HG02943 (cell line): ENCODE measurements at regions not wholly inside any gene's neighbourhood (a gene's known extent, or its start where the extent isn't known, plus 50 kb on each side); places are given as distances from the start of the nearest gene placed in this dataset.

Experiments used
- ATAC-seq: cut with Tn5 transposase; IDR thresholded peaks from one replicate; pipeline ENCODE4 v1.9.1; 2021; ENCODE audit warnings: mild to moderate bottlenecking, low read depth, moderate library complexity; ENCODE audit not compliant: unreplicated experiment

DNA sequence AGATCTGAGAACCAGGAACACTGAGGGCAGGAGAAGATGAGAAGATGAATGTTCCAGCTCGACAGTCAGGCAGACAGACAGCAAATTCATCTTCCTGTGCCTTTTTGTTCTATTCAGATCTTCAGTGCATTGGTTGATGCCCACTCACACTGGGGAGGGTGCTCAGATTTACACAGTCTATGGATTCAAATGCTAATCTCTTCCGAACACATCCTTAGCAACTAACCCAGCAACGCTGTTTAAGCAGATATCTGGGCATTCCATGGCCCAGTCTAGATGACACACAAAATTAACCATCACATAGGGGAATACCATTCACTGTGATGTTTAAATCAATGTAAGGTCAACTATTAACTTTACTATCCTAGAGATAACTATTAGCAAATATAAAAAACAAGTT is 571.9 kb downstream of the NYAP2 start:
- ATAC-seq = no peak

DNA sequence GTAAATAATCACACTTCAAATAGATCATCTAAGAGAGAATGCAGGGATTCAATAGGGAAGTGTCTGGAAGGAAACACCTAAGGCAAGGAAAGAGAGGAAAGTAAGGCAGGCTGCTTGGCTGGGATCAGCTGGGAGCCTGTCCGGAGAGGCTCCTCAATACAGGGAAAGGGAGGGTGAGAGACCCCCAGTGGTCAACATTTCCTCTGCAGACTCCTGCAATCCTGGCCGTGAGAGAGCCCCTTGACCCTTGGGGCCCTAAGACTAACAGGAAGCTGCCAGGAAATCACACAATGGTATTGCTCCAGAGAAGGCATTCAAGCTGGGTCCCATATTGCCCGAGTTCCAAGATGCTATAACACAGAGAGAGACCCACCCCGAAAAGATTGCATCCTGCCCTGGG is 549.4 kb downstream of the NYAP2 start:
- ATAC-seq = no peak

DNA sequence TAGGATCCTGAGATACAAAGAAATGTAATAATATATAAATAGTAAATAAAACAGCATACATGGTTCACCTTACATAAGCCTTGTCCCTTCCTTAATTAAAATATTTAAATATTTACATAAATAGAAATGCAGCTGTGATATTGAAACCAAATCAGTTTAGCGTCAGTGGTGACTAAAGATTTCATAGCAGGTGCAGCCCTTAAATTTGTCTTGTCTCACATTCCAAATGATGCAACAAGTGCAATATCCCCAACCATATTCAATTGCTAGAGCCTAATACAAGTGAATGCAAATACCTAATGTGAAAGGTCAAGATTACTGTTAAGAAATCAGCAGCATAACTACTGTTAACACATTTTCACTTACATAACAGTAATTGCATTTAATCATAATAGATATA is 539.5 kb downstream of the NYAP2 start:
- ATAC-seq = no peak

DNA sequence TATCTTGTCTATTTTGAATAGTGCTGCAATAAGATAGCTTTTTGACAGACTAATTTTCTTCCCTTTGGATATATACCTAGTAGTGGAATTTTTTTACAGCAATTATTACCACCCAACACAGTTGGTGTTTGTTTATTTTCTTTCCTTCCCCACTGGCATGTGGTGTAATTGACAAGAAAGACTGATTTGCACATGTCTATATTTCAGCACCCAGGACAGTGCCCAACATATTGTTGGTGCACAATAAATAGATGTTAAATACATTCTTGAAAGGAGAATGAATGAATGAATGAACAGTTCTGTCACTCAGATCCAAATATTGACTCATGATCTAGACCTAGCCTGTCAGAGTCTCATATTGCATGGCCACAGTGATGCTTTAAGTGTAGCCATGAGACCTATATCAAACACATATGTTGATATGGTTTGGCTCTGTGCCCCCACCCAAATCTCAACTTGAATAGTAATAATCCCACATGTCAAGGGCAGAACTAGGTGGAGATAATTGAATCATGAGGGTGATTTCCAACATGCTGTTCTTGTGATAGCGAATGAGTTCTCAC is 538.2 kb downstream of the NYAP2 start:
- ATAC-seq = no peak

DNA sequence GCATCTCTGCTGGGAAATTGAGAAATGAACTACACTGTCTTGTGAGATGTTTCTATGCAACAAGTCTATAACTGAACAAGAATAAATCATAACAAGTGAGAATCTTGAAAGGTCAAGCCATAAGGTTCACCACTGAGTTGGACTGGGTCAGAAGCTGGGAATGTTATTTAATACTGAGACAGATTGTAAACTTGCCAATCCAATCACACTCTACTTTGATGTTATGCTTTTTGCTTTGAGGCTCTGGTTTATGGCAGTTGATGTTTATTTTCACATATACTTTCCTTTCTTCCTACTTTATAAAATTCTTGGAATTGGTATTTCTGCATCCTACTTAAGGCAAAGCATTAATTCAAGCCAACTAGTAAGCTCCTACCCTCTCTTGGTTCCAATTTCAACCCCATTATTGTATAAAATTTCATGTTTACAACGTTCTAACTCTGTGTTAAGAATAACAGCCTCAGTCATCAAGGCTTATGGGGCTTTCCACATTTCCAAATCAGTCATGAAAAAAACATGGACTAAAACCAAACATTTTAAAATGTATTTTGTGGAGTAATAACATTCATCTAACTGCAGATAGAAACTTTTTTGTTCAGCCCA is 533.4 kb downstream of the NYAP2 start:
- no peak for ATAC-seq

DNA sequence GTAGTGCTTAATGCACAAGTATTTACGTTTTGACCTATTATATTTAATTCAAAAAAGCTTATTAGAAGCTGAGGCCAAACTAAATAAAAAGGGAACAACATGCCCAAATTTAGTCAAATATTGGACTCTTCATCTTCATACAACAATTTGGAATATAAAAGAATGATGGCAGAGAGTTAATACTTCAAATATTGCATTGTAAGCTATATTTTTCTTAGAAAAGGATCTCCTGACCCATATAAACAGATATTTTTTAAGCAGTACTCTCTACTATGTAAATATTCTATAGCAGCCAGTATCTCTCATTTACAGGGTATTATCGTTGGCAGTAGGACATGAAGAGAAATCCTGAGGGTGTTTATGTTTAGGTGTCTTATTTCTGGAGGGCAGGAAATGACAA is 531.2 kb downstream of the NYAP2 start:
- no peak for ATAC-seq

DNA sequence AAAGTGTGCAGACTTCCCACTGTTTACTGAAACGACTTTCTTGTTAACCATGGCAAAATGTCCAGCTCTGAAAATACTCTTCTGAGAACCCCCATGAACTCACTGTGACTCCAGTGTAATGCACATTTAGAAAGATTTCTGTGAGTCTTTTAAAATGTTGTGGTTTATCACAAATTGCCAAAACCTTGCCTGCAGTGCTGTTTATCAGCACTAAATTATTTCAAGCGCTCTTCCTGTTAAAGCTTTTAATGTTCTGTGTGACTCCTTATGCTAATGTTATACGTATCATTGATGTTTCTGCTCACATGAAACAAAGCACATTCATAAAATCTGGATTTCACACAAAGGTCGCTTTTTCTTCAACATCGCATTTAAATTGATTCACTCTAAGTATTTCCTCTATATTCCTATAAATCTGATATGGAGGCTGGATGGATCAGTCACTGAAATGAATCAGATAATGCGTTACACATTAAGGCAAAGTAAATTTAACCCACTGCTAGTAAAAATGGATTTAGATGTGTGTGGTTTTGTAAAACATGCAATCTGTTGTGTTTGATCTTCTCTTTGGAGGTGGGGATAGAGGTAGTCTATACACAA is 521.2 kb downstream of the NYAP2 start:
- ATAC-seq = no peak

DNA sequence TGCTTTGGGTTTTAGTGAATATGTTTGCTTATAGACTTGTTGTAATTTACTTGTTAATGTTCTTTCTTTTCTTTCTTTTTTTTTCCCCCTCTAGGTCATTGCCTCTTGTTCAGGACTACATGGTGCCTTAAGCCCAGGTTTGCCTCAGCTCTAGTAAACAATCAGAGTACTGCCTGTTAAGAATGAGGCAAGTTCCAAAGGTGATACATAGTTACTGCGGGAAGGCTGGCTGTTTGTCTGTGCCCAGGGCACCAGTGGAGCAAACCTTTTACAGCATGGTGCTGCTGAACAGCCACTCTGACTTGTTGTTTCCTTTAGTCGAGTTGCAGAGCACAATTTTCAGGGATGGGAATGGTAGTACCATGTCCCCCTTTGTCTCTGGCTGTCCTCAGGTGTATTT is 517.2 kb downstream of the NYAP2 start:
- no peak for ATAC-seq

DNA sequence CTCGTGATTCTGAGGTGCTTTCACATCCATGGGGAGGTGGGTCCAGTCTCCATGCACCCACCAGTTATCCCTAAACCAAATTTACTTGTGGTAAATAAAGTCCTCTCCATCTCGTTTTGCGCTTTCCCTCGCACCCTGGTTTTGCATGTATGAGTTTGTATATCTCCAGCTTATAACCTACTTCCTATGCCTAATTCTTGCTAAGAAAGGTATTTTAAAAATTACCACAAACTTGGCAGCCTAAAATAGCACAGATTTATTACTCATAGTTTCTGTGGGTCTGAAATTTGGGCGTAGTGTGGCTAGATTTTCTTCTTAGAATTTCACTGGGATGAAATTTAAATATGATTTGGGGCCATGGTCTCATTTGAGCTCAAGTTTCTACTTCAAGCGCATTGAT is 511.5 kb downstream of the NYAP2 start:
- ATAC-seq = no peak

DNA sequence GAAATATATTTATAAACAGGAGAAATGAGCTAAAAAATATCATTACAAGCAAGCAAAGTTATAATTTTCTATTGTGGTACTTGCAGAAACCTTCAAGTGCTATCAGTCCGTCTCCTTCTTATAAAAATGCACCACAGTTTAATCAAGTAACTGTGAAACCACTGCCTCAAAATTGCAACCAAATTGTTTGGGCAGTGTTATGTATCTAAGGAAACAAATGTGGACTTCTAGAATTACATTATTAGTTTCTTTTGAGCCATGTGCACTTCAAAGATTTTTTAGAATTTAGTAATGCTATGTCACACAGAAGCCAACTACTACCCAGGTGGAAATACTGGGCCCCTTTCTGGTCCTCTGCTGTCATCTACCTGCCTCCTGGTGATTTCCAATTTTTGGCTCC is 495.6 kb downstream of the NYAP2 start:
- no peak for ATAC-seq

DNA sequence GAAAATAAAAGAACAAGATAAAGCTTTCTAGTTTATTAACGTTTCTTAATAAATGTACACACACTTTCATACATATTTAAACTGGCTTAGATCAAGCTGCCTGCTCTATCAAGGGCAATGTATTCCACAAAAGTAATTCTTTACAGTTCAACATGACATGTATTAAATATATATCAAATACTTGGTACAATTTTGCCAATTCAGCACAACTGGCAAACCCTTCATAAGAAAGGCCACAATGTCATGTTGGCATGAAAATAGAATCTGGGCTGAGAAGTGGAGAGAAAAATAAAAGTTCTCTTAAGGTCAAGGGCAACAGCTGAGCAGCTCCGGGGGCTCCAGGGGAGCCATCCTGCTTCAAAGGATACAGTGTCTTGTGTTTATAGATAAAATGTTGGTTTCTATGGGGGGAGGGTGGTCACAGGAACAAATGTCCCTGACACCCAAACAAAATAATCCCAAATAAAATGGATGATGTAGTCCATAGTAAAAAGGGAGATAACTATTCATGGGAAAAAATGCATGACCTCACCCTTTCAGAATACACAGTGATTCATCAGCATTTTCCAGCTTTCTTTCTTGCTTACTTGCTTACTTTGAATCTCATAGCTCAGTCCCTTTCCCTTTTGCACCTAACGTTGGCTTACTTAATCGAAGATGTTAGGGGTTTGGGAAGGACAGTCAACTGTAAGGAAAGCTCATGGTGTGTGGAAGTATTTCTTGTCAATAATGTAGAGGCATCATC is 494.9 kb downstream of the NYAP2 start:
- ATAC-seq = no peak

DNA sequence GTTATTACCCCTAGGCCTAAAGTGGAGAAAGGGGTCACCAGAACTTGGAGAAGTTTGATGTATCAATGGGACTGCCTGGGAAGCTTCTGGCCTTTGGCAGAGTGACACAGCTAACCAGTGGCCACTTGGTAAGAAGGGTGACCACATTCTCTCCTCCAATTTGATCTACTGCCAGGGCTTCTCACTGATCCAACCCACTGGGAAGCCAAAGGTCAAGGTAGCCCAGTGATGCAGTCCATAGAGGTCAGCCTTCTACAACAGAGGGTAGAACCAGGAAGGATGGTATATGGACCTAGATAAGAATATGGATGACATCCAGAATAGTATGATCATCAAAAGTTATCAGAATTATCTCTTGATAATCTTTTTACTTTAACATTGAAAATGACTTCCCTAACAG is 493.6 kb downstream of the NYAP2 start:
- no peak for ATAC-seq

DNA sequence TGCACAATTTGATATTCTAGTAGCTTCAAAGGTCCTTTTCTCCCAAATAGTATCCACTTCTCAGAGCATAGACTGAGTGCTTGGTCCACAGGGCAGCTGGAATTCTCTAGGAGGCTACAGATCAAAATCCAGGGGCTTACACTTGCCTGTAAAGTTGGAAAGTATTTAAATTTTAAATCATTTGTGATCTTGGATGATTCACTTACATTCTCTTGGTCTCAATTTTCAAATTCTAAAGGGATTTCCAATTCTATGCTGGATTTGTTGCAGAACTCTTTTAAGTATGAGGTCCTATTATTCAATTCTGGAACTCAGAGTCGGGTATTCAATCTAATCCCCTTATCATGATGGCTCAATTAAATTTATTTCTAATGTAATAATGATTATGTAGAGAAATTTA is 492.3 kb downstream of the NYAP2 start:
- ATAC-seq = no peak

DNA sequence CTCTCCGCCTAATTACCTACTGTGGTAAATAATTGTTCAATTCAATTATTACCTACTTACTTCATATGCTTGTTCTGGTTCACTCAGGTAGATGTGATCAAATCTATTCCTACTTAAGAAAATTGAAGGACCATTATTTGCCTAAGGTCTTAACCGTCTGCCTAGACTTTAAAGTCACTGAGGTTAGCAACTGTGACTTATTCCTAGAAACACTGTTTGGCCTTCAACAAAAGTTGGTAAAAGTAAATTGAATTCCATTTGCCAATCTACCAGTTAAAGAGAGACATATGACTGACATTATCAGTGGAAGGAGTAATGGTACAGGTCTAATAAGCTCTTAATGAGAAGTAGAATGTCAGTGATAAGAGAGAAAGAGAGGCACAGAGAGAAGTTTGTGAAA is 491.5 kb downstream of the NYAP2 start:
- ATAC-seq = no peak

DNA sequence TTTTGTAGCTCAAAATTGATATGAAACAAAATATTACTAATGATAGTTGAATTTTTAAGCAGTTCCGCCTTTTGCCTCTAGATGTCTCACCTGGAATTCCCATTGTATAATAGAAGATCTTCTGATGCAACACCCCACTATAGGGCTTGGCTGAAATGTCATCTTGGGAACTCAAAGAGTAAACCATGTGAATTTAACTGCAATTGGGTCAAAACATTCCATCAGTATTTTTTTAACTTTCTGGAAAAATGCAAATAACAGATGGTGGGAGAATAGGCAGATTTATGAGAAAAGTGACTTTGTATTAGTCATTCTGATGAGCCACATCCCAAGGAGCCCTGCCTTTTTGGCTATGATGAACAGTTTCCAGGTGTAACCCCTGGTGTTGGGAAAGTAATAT is 489.9 kb downstream of the NYAP2 start:
- ATAC-seq = no peak

DNA sequence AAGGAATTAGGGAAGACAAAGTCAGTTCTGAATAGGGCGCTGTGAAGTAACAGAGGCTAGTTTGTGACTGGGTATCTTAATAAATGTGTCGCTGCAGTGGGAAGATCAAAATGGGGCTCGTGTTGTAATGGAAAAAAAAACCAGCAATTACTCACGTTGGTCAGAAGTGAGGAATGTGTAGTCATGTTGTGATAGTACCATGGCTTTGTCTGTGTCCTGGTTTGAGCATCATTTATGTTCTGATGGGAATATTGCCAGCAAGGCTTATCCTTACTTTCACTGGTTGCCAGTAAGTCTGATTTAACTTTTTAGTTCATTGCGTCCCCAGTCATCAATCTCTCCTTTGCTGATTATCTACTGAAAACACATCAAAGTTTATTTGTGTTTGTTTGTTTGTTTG is 467.6 kb downstream of the NYAP2 start:
- ATAC-seq = no peak

DNA sequence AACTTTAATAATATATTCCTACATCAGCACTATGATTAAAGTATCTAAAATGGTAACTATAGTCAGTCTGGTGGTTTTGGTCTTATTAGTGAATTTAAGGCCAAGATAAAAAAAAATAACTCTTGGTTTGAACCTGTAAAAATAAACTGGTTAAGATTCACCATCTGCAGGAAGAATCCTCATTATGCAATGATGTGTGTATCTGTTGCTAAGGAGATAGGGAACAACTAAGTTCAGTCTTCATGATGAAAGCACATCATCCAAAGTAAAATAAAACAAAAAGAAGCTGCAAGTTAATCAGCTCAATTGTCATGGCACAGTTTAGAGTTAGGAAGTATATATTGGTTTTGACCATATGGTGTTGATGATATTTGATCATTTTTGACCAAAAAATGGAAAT is 466.0 kb downstream of the NYAP2 start:
- ATAC-seq = no peak

DNA sequence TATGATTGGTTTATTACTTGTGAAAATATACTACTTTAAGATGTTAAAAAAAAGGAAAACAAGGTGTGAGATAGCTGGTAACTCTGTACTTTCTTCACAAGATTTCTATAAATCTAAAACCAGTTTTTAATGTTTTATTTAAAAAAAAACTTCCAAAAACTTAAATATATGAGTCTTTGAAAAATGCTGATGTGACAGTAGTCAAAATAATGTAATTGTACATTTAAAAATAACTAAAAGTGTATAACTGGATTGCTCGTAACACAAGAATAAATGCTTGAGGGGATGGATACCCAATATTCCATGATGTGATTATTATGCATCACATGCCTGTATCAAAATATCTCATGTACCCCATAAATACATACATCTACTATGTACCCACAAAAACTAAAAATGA is 464.9 kb downstream of the NYAP2 start:
- ATAC-seq = no peak

DNA sequence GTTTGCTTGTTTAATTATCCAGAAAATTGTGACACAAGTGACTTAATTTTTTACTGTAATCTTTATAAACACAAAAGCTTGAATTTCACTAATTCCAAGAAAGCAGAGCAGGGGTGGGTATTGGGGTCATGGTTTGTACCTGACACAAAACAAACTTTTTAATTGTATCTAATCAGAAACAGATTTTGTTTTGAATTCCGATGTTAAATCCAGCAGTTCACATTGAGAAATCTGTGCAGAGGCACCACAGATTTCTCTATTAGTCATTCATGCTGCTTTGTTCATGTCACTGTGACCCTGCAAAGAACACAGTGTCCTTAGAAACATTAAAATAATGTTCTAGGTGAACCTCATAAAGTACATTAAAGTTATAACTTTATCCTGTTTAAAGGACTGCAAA is 443.4 kb downstream of the NYAP2 start:
- ATAC-seq = no peak

DNA sequence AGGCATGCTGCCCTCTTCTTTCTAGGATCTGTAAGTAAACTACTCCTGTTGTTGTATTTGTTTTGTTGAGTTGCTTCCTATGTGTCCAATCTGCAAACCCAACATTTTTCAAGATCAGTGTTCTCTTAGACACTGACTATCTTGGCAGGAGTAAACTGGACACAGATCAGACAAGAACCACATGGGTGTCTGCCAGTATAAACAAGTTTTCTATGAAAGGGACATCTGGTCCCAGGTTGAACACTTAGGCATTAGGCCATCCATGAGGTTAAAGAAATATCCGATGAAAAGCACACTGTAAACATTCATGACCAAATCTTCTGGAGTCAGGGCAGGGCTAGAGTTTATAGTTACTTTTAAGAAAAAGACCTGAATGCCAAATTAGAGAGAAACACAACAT is 441.8 kb downstream of the NYAP2 start:
- ATAC-seq = no peak

DNA sequence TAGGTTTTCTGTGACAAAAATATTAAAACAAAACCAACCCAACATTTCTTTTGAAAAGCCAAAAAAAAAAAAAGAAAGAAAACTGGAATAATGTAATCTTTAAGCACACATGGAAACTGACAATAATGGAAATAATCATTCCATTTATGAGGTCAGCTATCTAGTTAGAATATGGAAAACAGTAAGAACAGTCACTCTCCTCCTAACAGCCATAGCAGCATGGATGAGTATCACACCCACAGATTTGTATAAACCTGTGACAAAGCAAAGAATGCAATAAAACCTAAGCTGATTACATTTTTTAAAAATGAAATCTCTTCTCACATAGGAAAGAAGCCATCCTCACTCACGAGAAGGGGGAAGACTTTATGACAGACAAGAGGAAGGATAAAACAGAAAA is 437.8 kb downstream of the NYAP2 start:
- ATAC-seq = no peak
